ENCODE measurements at regions not wholly inside any gene's neighbourhood (a gene's known extent, or its start where the extent isn't known, plus 50 kb on each side); places are given as distances from the start of the nearest gene placed in this dataset.

DNA sequence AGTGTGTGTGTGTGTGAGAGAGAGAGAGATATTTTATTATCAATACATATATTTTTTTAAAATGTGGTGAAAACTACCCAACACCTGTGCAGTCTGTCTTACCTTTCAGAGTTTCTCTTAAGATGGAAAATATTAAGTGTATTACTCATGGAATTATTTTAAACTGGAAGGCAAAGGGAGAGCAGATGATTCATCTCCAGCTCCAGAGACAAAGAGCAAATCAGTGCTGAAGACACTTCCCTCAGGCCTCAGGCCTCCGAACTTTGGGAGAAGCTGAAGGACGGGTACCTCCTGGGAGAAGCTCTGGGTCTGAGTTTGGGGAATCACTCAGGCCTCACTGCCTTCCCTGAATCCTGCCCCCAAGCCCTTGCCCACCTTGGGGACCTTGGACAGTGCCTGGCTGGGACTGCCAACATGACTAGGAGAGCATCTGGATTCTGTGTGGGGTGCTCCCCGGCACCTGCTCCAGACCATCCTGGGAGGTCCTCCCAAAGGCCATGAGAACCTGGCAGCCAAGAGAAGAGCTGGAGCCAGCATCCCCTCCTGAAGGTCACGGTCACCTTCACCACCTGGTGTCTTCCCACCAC, 170.4 kb upstream of the UBL3 start:
- TF ChIP-seq TCF12 (IDR thresholded peaks at IDR 0.05; ENCODE audit: low read depth), result no peak
- TF ChIP-seq YY1 (IDR thresholded peaks at IDR 0.05; ENCODE audit: low read depth), result no peak
- TF ChIP-seq, protein P1, sequence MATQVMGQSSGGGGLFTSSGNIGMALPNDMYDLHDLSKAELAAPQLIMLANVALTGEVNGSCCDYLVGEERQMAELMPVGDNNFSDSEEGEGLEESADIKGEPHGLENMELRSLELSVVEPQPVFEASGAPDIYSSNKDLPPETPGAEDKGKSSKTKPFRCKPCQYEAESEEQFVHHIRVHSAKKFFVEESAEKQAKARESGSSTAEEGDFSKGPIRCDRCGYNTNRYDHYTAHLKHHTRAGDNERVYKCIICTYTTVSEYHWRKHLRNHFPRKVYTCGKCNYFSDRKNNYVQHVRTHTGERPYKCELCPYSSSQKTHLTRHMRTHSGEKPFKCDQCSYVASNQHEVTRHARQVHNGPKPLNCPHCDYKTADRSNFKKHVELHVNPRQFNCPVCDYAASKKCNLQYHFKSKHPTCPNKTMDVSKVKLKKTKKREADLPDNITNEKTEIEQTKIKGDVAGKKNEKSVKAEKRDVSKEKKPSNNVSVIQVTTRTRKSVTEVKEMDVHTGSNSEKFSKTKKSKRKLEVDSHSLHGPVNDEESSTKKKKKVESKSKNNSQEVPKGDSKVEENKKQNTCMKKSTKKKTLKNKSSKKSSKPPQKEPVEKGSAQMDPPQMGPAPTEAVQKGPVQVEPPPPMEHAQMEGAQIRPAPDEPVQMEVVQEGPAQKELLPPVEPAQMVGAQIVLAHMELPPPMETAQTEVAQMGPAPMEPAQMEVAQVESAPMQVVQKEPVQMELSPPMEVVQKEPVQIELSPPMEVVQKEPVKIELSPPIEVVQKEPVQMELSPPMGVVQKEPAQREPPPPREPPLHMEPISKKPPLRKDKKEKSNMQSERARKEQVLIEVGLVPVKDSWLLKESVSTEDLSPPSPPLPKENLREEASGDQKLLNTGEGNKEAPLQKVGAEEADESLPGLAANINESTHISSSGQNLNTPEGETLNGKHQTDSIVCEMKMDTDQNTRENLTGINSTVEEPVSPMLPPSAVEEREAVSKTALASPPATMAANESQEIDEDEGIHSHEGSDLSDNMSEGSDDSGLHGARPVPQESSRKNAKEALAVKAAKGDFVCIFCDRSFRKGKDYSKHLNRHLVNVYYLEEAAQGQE (IDR thresholded peaks at IDR 0.05; ENCODE audit: low read depth), result peak; percentile 73
- no peak for TF ChIP-seq EP300 (IDR thresholded peaks at IDR 0.05; ENCODE audit: borderline replicate concordance)
- TF ChIP-seq FOXM1 (IDR thresholded peaks at IDR 0.05; ENCODE audit: borderline replicate concordance, low read depth), result no peak
- TF ChIP-seq TAF1 (IDR thresholded peaks at IDR 0.05; ENCODE audit: low read depth), result no peak
- TF ChIP-seq TEAD4 (IDR thresholded peaks at IDR 0.05), result no peak
- TF ChIP-seq EGR1 (IDR thresholded peaks at IDR 0.05), result no peak
- no peak for TF ChIP-seq CEBPB (IDR thresholded peaks at IDR 0.05)
- TF ChIP-seq RAD21 (IDR thresholded peaks at IDR 0.05; ENCODE audit: low read depth), result no peak
- no peak for TF ChIP-seq NFIC (IDR thresholded peaks at IDR 0.05)

All from Ishikawa (cell line).